Mesothelial cell of epicardium (in vitro differentiated cells): ENCODE measurements at regions not wholly inside any gene's neighbourhood (a gene's known extent, or its start where the extent isn't known, plus 50 kb on each side); places are given as distances from the start of the nearest gene placed in this dataset.
A peak's percentile ranks its signal among the peaks of the same experiment; 100 is the strongest.

Source experiments
- DNase-seq, 2 experiments: peaks; one replicate each; pipeline ENCODE4 v3.0.0; 2021; ENCODE audit warnings: low spot score in 2 of 2; ENCODE audit not compliant: unreplicated experiment in 2 of 2
- H3K27ac Mint-ChIP-seq: 2 replicates; pipeline ENCODE4 v1.8.0; 2021; ENCODE audit warnings: mixed read lengths
- H3K27me3 Mint-ChIP-seq: 2 replicates; pipeline ENCODE4 v1.8.0; 2021; ENCODE audit warnings: low read depth, mixed read lengths
- H3K36me3 Mint-ChIP-seq: 2 replicates; pipeline ENCODE4 v1.8.0; 2021; ENCODE audit warnings: mixed read lengths
- H3K4me1 Mint-ChIP-seq: 2 replicates; pipeline ENCODE4 v1.8.0; 2021; ENCODE audit warnings: mixed read lengths
- H3K4me3 Mint-ChIP-seq: 2 replicates; pipeline ENCODE4 v1.8.0; 2021; ENCODE audit warnings: mild to moderate bottlenecking, moderate library complexity, mixed read lengths
- H3K9me3 Mint-ChIP-seq: 2 replicates; pipeline ENCODE4 v1.8.0; 2021; ENCODE audit warnings: mixed read lengths
- CTCF ChIP-seq: fragments of 200-600 bp; sonication (generic); IDR thresholded peaks from one replicate; pipeline ENCODE4 v1.5.0; 2021; ENCODE audit warnings: antibody characterized with exemption; ENCODE audit not compliant: unreplicated experiment

- no peaks in the 10 kb centered on the region for H3K27me3 Mint-ChIP-seq
- no peak for TF ChIP-seq CTCF
- peaks cover 8% of the 10 kb centered on the region for H3K9me3 Mint-ChIP-seq
- no peak overlapping the region for H3K4me3 Mint-ChIP-seq
- H3K27ac Mint-ChIP-seq = peak overlapping the region; percentile 63
- DNase-seq = no peak
- peaks cover 9% of the 10 kb centered on the region for H3K36me3 Mint-ChIP-seq
- peaks cover 32% of the 10 kb centered on the region for H3K4me1 Mint-ChIP-seq
Measured at GRCh38 chr4:147325571-147325981, 155.3 kb upstream of the EDNRA start.

GRCh38 chr4:147326591-147326990, 154.3 kb upstream of the EDNRA start:
- peaks cover 8% of the 10 kb centered on the region for H3K9me3 Mint-ChIP-seq
- TF ChIP-seq CTCF = no peak
- H3K27me3 Mint-ChIP-seq = no peaks in the 10 kb centered on the region
- peak overlapping the region; percentile 85 for H3K27ac Mint-ChIP-seq
- DNase-seq = no peak
- peaks cover 41% of the 10 kb centered on the region for H3K4me1 Mint-ChIP-seq
- H3K4me3 Mint-ChIP-seq = no peak overlapping the region
- peaks cover 9% of the 10 kb centered on the region for H3K36me3 Mint-ChIP-seq

GRCh38 chr4:147327322-147327721, 153.6 kb upstream of the EDNRA start:
- DNase-seq = no peak
- no peak for TF ChIP-seq CTCF
- Mint-ChIP-seq H3K27me3 (no peaks in the 10 kb centered on the region), H3K4me1 (peaks cover 48% of the 10 kb centered on the region), H3K36me3 (peaks cover 9% of the 10 kb centered on the region), H3K27ac (peak overlapping the region; percentile 16), H3K4me3 (no peak overlapping the region), H3K9me3 (peaks cover 5% of the 10 kb centered on the region)

- Mint-ChIP-seq H3K4me3 (no peak overlapping the region), H3K27me3 (no peaks in the 10 kb centered on the region), H3K4me1 (peaks cover 53% of the 10 kb centered on the region), H3K36me3 (peaks cover 9% of the 10 kb centered on the region), H3K27ac (peak overlapping the region; percentile 34), H3K9me3 (no peaks in the 10 kb centered on the region)
- no peak for DNase-seq
- TF ChIP-seq CTCF = no peak
Measured at GRCh38 chr4:147328189-147328588, 152.7 kb upstream of the EDNRA start.

- Mint-ChIP-seq H3K27me3 (no peaks in the 10 kb centered on the region), H3K27ac (peak overlapping the region; percentile 95), H3K4me1 (peaks cover 60% of the 10 kb centered on the region), H3K9me3 (no peaks in the 10 kb centered on the region), H3K36me3 (peaks cover 9% of the 10 kb centered on the region), H3K4me3 (no peak overlapping the region)
- DNase-seq = no peak
- no peak for TF ChIP-seq CTCF
Measured at GRCh38 chr4:147328756-147329446, 152.0 kb upstream of the EDNRA start.
